ENCODE measurements at regions not wholly inside any gene's neighbourhood (a gene's known extent, or its start where the extent isn't known, plus 50 kb on each side); places are given as distances from the start of the nearest gene placed in this dataset.
"Not testable (repeated sequence)": the region's sequence is repeated elsewhere in the genome, so short reads cannot be mapped to it uniquely, and the experiment has no call there.

DNA sequence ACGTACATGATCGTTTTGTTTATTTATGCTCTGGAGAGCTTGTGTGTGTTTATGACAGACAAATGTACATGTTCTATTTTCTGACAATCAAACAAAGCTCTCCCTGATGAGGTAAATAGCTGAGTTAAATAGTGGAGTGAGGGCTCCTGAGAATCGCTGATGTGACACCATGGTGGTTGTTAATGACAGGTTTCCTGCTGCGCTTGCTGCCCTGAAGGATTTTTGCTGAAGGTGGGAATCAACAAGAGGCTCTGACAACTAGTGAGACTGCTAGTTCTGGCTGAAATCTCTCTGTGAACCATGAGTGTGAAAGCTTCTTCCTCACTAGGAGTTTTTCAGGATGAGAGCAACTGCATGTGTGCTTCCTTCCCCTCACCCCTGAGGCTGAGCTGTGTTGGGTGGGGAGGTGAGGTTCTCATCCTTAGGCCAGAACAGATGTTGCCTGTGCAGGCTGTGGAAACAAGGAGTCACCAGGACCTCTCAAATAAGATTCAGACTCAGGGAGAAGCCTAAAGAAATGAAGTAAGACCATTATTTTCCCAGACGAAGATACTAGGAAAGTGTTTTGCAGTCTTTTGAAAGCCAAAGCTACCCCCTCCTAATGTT lies 173.4 kb upstream of the JADE1 start:
- TF ChIP-seq, protein P1, sequence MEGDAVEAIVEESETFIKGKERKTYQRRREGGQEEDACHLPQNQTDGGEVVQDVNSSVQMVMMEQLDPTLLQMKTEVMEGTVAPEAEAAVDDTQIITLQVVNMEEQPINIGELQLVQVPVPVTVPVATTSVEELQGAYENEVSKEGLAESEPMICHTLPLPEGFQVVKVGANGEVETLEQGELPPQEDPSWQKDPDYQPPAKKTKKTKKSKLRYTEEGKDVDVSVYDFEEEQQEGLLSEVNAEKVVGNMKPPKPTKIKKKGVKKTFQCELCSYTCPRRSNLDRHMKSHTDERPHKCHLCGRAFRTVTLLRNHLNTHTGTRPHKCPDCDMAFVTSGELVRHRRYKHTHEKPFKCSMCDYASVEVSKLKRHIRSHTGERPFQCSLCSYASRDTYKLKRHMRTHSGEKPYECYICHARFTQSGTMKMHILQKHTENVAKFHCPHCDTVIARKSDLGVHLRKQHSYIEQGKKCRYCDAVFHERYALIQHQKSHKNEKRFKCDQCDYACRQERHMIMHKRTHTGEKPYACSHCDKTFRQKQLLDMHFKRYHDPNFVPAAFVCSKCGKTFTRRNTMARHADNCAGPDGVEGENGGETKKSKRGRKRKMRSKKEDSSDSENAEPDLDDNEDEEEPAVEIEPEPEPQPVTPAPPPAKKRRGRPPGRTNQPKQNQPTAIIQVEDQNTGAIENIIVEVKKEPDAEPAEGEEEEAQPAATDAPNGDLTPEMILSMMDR (IDR thresholded peaks at IDR 0.05; ENCODE audit: low read depth, low read length) = no peak
- DNase-seq (ENCODE audit: extremely low read depth, low read depth) = no peak

- TF ChIP-seq, protein P1 (IDR thresholded peaks at IDR 0.05; ENCODE audit: low read depth, low read length) = no peak
- no peak for DNase-seq (ENCODE audit: extremely low read depth, low read depth)
Measured at GRCh38 chr4:128635141-128635954, 174.2 kb upstream of the JADE1 start.

DNA sequence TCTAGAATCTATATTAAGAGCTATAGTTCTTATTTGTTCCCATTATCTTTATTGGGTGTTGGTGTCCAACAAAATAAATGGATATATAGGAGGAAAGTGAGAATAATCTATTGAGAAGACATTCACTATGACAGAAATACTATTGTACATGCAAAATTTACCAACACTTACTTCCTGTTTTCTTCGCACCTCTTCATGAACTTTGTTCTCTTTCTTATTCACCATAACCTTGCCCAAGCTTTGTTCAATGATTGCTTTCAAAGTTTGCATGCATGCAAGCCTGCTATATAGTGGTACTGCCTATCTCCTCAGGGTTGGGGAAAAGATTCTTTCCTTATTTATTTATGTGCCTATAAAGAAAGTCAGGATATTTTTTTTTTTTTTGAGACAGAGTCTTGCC lies 176.4 kb upstream of the JADE1 start:
- TF ChIP-seq, protein P1 (IDR thresholded peaks at IDR 0.05; ENCODE audit: low read depth, low read length) = no peak
- no peak for DNase-seq (ENCODE audit: extremely low read depth, low read depth)

DNA sequence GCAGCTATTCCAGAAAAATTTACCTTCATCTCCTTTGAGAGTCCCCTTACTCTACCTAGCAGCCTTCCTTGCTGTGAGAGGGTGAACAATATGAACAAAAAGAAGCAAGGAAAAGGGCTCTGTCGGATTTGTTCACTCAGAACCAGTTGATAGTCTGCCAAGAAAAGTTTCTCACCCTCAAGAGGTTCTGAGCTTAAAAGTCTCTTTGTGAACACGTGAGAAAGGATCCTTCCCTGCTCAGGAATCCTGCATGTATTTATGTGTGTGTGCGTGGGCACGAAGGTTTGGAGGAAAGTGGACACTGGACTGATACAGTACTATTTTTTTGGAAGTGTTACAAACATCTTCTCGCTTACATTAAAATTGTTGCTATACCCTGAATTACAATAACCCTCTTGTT lies 178.6 kb upstream of the JADE1 start:
- TF ChIP-seq, protein P1 (IDR thresholded peaks at IDR 0.05; ENCODE audit: low read depth, low read length) = no peak
- no peak for DNase-seq (ENCODE audit: extremely low read depth, low read depth)

GRCh38 chr4:128623508-128624215 lies 185.8 kb upstream of the JADE1 start:
- TF ChIP-seq, protein P1 (IDR thresholded peaks at IDR 0.05; ENCODE audit: low read depth, low read length) = no peak
- DNase-seq (ENCODE audit: extremely low read depth, low read depth) = no peak

GRCh38 chr4:128620279-128620965 lies 189.1 kb upstream of the JADE1 start:
- DNase-seq (ENCODE audit: extremely low read depth, low read depth) = not testable (repeated sequence)

GRCh38 chr4:128615197-128615596 lies 194.3 kb upstream of the JADE1 start:
- no peak for DNase-seq (ENCODE audit: extremely low read depth, low read depth)
- TF ChIP-seq, protein P1 (IDR thresholded peaks at IDR 0.05; ENCODE audit: low read depth, low read length) = no peak

Data from AG09319 (cell line).